HT-29 (cell line): ENCODE measurements at regions not wholly inside any gene's neighbourhood (a gene's known extent, or its start where the extent isn't known, plus 50 kb on each side); places are given as distances from the start of the nearest gene placed in this dataset.

Experiments used
- DNase-seq: peaks from one replicate; pipeline ENCODE4 v3.0.0-alpha.2; 2015; ENCODE audit warnings: low spot score

- DNase-seq, result no peak
Measured at GRCh38 chr1:4044967-4045366, 144.9 kb upstream of the C1orf174 start.

- DNase-seq, result no peak
Measured at GRCh38 chr1:4045397-4046010, 145.4 kb upstream of the C1orf174 start.

- DNase-seq, result no peak
Measured at GRCh38 chr1:4046836-4047461, 146.9 kb upstream of the C1orf174 start.

- DNase-seq, result no peak
Measured at GRCh38 chr1:4047666-4048065, 147.6 kb upstream of the C1orf174 start.

- no peak for DNase-seq
Measured at GRCh38 chr1:4048076-4048475, 148.0 kb upstream of the C1orf174 start.

- DNase-seq, result no peak
Measured at GRCh38 chr1:4048921-4049320, 148.8 kb upstream of the C1orf174 start.

GRCh38 chr1:4050998-4051397 is 150.9 kb upstream of the C1orf174 start:
- DNase-seq, result no peak

GRCh38 chr1:4052657-4053056 is 152.6 kb upstream of the C1orf174 start:
- DNase-seq, result no peak

- no peak for DNase-seq
Measured at GRCh38 chr1:4053160-4053748, 153.2 kb upstream of the C1orf174 start.

GRCh38 chr1:4053774-4054173 is 153.7 kb upstream of the C1orf174 start:
- no peak for DNase-seq

GRCh38 chr1:4055294-4055967 is 155.4 kb upstream of the C1orf174 start:
- DNase-seq, result no peak

- no peak for DNase-seq
Measured at GRCh38 chr1:4056422-4056821, 156.3 kb upstream of the C1orf174 start.

- no peak for DNase-seq
Measured at GRCh38 chr1:4056989-4057388, 156.9 kb upstream of the C1orf174 start.

- DNase-seq, result no peak
Measured at GRCh38 chr1:4057603-4058002, 157.5 kb upstream of the C1orf174 start.

GRCh38 chr1:4058122-4058521 is 158.1 kb upstream of the C1orf174 start:
- DNase-seq, result no peak

- no peak for DNase-seq
Measured at GRCh38 chr1:4058706-4059105, 158.6 kb upstream of the C1orf174 start.

GRCh38 chr1:4059270-4059669 is 159.2 kb upstream of the C1orf174 start:
- DNase-seq, result no peak

- no peak for DNase-seq
Measured at GRCh38 chr1:4060850-4061249, 160.8 kb upstream of the C1orf174 start.

GRCh38 chr1:4061521-4062031 is 161.5 kb upstream of the C1orf174 start:
- no peak for DNase-seq

GRCh38 chr1:4062041-4062440 is 162.0 kb upstream of the C1orf174 start:
- DNase-seq, result no peak

GRCh38 chr1:4062560-4062959 is 162.5 kb upstream of the C1orf174 start:
- DNase-seq, result no peak

GRCh38 chr1:4062992-4063391 is 162.9 kb upstream of the C1orf174 start:
- no peak for DNase-seq

GRCh38 chr1:4063516-4063915 is 163.4 kb upstream of the C1orf174 start:
- DNase-seq, result no peak
